Testis (tissue), 2 donors: ENCODE measurements at regions not wholly inside any gene's neighbourhood (a gene's known extent, or its start where the extent isn't known, plus 50 kb on each side); places are given as distances from the start of the nearest gene placed in this dataset.

Experiments used
- CTCF ChIP-seq, 3 experiments: fragments of 450-650 bp in 2 of 3; fragments of 200-600 bp in 1 of 3; sonication (generic) in 1 of 3; IDR thresholded peaks; one replicate each; pipeline ENCODE4 v1.5.1; 2016 to 2019; ENCODE audit warnings: antibody characterized with exemption in 3 of 3, mild to moderate bottlenecking in 2 of 3, moderate library complexity in 1 of 3
- POLR2A ChIP-seq: fragments of 450-650 bp; IDR thresholded peaks from one replicate; pipeline ENCODE4 v1.6.1; 2017; ENCODE audit warnings: antibody characterized with exemption, mild to moderate bottlenecking, moderate library complexity

GRCh38 chr16:75780669-75781068 lies 54.4 kb upstream of the CPHXL start:
- no peak for TF ChIP-seq POLR2A
- TF ChIP-seq CTCF (IDR thresholded peaks at IDR 0.05), result no peak
